Osteocyte (in vitro differentiated cells): ENCODE measurements at regions not wholly inside any gene's neighbourhood (a gene's known extent, or its start where the extent isn't known, plus 50 kb on each side); places are given as distances from the start of the nearest gene placed in this dataset.
A peak's percentile ranks its signal among the peaks of the same experiment; 100 is the strongest.

Source experiments
- DNase-seq: peaks from one replicate; pipeline ENCODE4 v3.0.0; 2021; ENCODE audit warnings: mixed read lengths; ENCODE audit not compliant: unreplicated experiment; ENCODE audit errors: extremely low spot score
- H3K27ac Mint-ChIP-seq: one replicate; pipeline ENCODE4 v1.8.0; 2021; ENCODE audit warnings: mild to moderate bottlenecking, mixed read lengths; ENCODE audit not compliant: unreplicated experiment
- H3K27me3 Mint-ChIP-seq: one replicate; pipeline ENCODE4 v1.8.0; 2021; ENCODE audit warnings: mixed read lengths; ENCODE audit not compliant: unreplicated experiment
- H3K36me3 Mint-ChIP-seq: one replicate; pipeline ENCODE4 v1.8.0; 2021; ENCODE audit warnings: mixed read lengths; ENCODE audit not compliant: unreplicated experiment
- H3K4me1 Mint-ChIP-seq: one replicate; pipeline ENCODE4 v1.8.0; 2021; ENCODE audit warnings: mixed read lengths; ENCODE audit not compliant: unreplicated experiment
- H3K4me3 Mint-ChIP-seq: one replicate; pipeline ENCODE4 v1.8.0; 2021; ENCODE audit warnings: mild to moderate bottlenecking, moderate library complexity, mixed read lengths; ENCODE audit not compliant: unreplicated experiment
- H3K9me3 Mint-ChIP-seq: one replicate; pipeline ENCODE4 v1.8.0; 2021; ENCODE audit warnings: mixed read lengths; ENCODE audit not compliant: unreplicated experiment
- CTCF ChIP-seq: fragments of 200-600 bp; sonication (generic); IDR thresholded peaks from 2 replicates; pipeline ENCODE4 v1.5.0; 2021; ENCODE audit warnings: antibody characterized with exemption, mild to moderate bottlenecking, moderate library complexity

GRCh38 chr2:47310801-47311560, 58.1 kb upstream of the EPCAM start:
- no peak overlapping the region for H3K4me3 Mint-ChIP-seq
- DNase-seq, result no peak
- H3K27me3 Mint-ChIP-seq, result no peaks in the 10 kb centered on the region
- no peak for TF ChIP-seq CTCF
- no peaks in the 10 kb centered on the region for H3K9me3 Mint-ChIP-seq
- H3K27ac Mint-ChIP-seq, result no peak overlapping the region
- H3K4me1 Mint-ChIP-seq, result peaks cover 31% of the 10 kb centered on the region
- no peaks in the 10 kb centered on the region for H3K36me3 Mint-ChIP-seq

GRCh38 chr2:47309952-47310800, 58.9 kb upstream of the EPCAM start:
- no peak overlapping the region for H3K4me3 Mint-ChIP-seq
- H3K9me3 Mint-ChIP-seq, result no peaks in the 10 kb centered on the region
- no peak for TF ChIP-seq CTCF
- no peaks in the 10 kb centered on the region for H3K27me3 Mint-ChIP-seq
- peaks cover 32% of the 10 kb centered on the region for H3K4me1 Mint-ChIP-seq
- DNase-seq, result no peak
- H3K27ac Mint-ChIP-seq, result peak overlapping the region; percentile 70
- H3K36me3 Mint-ChIP-seq, result no peaks in the 10 kb centered on the region

GRCh38 chr2:47309472-47309951, 59.6 kb upstream of the EPCAM start:
- Mint-ChIP-seq H3K9me3 (no peaks in the 10 kb centered on the region), H3K27me3 (no peaks in the 10 kb centered on the region), H3K4me3 (no peak overlapping the region), H3K36me3 (no peaks in the 10 kb centered on the region), H3K4me1 (peaks cover 33% of the 10 kb centered on the region), H3K27ac (no peak overlapping the region)
- no peak for DNase-seq
- no peak for TF ChIP-seq CTCF

- no peak for DNase-seq
- no peak overlapping the region for H3K4me3 Mint-ChIP-seq
- no peaks in the 10 kb centered on the region for H3K9me3 Mint-ChIP-seq
- no peak for TF ChIP-seq CTCF
- H3K27me3 Mint-ChIP-seq, result no peaks in the 10 kb centered on the region
- peak overlapping the region; percentile 35 for H3K27ac Mint-ChIP-seq
- H3K4me1 Mint-ChIP-seq, result peaks cover 46% of the 10 kb centered on the region
- no peaks in the 10 kb centered on the region for H3K36me3 Mint-ChIP-seq
Observed at GRCh38 chr2:47307066-47307465, 62.0 kb upstream of the EPCAM start.

GRCh38 chr2:47304654-47305053, 64.5 kb upstream of the EPCAM start:
- no peak for DNase-seq
- TF ChIP-seq CTCF, result no peak
- Mint-ChIP-seq H3K36me3 (no peaks in the 10 kb centered on the region), H3K27ac (no peak overlapping the region), H3K27me3 (peaks cover 5% of the 10 kb centered on the region), H3K9me3 (no peaks in the 10 kb centered on the region), H3K4me1 (peaks cover 33% of the 10 kb centered on the region), H3K4me3 (no peak overlapping the region)
